KOPT-K1 (cell line): ENCODE measurements at regions not wholly inside any gene's neighbourhood (a gene's known extent, or its start where the extent isn't known, plus 50 kb on each side); places are given as distances from the start of the nearest gene placed in this dataset.

Experiments
- H3K27ac ChIP-seq: fragments of 200-600 bp; sonication (generic); 2 replicates; pipeline ENCODE4 v1.5.1; 2016; ENCODE audit warnings: antibody characterized with exemption, mild to moderate bottlenecking, low read depth, low read length; ENCODE audit not compliant: poor library complexity, severe bottlenecking
- H3K36me3 ChIP-seq: fragments of 200-600 bp; sonication (generic); 2 replicates; pipeline ENCODE4 v1.5.1; 2017; ENCODE audit warnings: antibody characterized with exemption, mild to moderate bottlenecking, low read length, moderate library complexity; ENCODE audit not compliant: insufficient read depth
- H3K9me3 ChIP-seq: fragments of 200-600 bp; sonication (generic); 2 replicates; pipeline ENCODE4 v1.5.1; 2017; ENCODE audit warnings: antibody characterized with exemption, low read length, mild to moderate bottlenecking; ENCODE audit not compliant: insufficient read depth, poor library complexity, severe bottlenecking

GRCh38 chr3:117611211-117611610 lies 901.6 kb downstream of the TUSC7 start:
- Histone ChIP-seq H3K27ac (no peak overlapping the region), H3K36me3 (no peaks in the 10 kb centered on the region), H3K9me3 (peaks cover 11% of the 10 kb centered on the region)

GRCh38 chr3:117616227-117616626 lies 906.6 kb downstream of the TUSC7 start:
- Histone ChIP-seq H3K36me3 (no peaks in the 10 kb centered on the region), H3K9me3 (no peaks in the 10 kb centered on the region)

GRCh38 chr3:117617906-117618305 lies 908.3 kb downstream of the TUSC7 start:
- Histone ChIP-seq H3K27ac (no peak overlapping the region), H3K36me3 (no peaks in the 10 kb centered on the region), H3K9me3 (no peaks in the 10 kb centered on the region)

More at GRCh38 chr3:117616227-117616626, 906.6 kb downstream of the TUSC7 start:
- H3K27ac ChIP-seq, result no peak overlapping the region

GRCh38 chr3:117618462-117618861 lies 908.9 kb downstream of the TUSC7 start:
- no peak overlapping the region for H3K27ac ChIP-seq
- no peaks in the 10 kb centered on the region for H3K9me3 ChIP-seq
- H3K36me3 ChIP-seq, result no peaks in the 10 kb centered on the region

GRCh38 chr3:117619805-117620204 lies 910.2 kb downstream of the TUSC7 start:
- Histone ChIP-seq H3K27ac (no peak overlapping the region), H3K36me3 (no peaks in the 10 kb centered on the region), H3K9me3 (no peaks in the 10 kb centered on the region)

- H3K36me3 ChIP-seq, result no peaks in the 10 kb centered on the region
- no peak overlapping the region for H3K27ac ChIP-seq
- H3K9me3 ChIP-seq, result no peaks in the 10 kb centered on the region
Observed at GRCh38 chr3:117622171-117622841, 912.7 kb downstream of the TUSC7 start.

- Histone ChIP-seq H3K27ac (no peak overlapping the region), H3K36me3 (no peaks in the 10 kb centered on the region), H3K9me3 (no peaks in the 10 kb centered on the region)
Observed at GRCh38 chr3:117624424-117624823, 914.8 kb downstream of the TUSC7 start.

- no peak overlapping the region for H3K27ac ChIP-seq
- no peaks in the 10 kb centered on the region for H3K9me3 ChIP-seq
- no peaks in the 10 kb centered on the region for H3K36me3 ChIP-seq
Observed at GRCh38 chr3:117625174-117625573, 915.6 kb downstream of the TUSC7 start.

- H3K36me3 ChIP-seq, result no peaks in the 10 kb centered on the region
- H3K27ac ChIP-seq, result no peak overlapping the region
- no peaks in the 10 kb centered on the region for H3K9me3 ChIP-seq
Observed at GRCh38 chr3:117626577-117626976, 917.0 kb downstream of the TUSC7 start.

GRCh38 chr3:117628823-117629291 lies 919.3 kb downstream of the TUSC7 start:
- Histone ChIP-seq H3K36me3 (no peaks in the 10 kb centered on the region), H3K27ac (no peak overlapping the region), H3K9me3 (no peaks in the 10 kb centered on the region)

GRCh38 chr3:117629505-117629904 lies 919.9 kb downstream of the TUSC7 start:
- no peak overlapping the region for H3K27ac ChIP-seq
- no peaks in the 10 kb centered on the region for H3K9me3 ChIP-seq
- no peaks in the 10 kb centered on the region for H3K36me3 ChIP-seq

- no peaks in the 10 kb centered on the region for H3K9me3 ChIP-seq
Observed at GRCh38 chr3:117630469-117630868, 920.9 kb downstream of the TUSC7 start.

GRCh38 chr3:117630885-117631284 lies 921.3 kb downstream of the TUSC7 start:
- no peaks in the 10 kb centered on the region for H3K9me3 ChIP-seq
- H3K27ac ChIP-seq, result no peak overlapping the region
- H3K36me3 ChIP-seq, result no peaks in the 10 kb centered on the region

More at GRCh38 chr3:117630469-117630868, 920.9 kb downstream of the TUSC7 start:
- Histone ChIP-seq H3K36me3 (no peaks in the 10 kb centered on the region), H3K27ac (no peak overlapping the region)

GRCh38 chr3:117631781-117632180 lies 922.2 kb downstream of the TUSC7 start:
- Histone ChIP-seq H3K27ac (no peak overlapping the region), H3K9me3 (no peaks in the 10 kb centered on the region), H3K36me3 (no peaks in the 10 kb centered on the region)

- H3K36me3 ChIP-seq, result no peaks in the 10 kb centered on the region
- H3K27ac ChIP-seq, result no peak overlapping the region
- H3K9me3 ChIP-seq, result no peaks in the 10 kb centered on the region
Observed at GRCh38 chr3:117632191-117632590, 922.6 kb downstream of the TUSC7 start.

GRCh38 chr3:117633207-117633606 lies 923.6 kb downstream of the TUSC7 start:
- Histone ChIP-seq H3K9me3 (no peaks in the 10 kb centered on the region), H3K36me3 (no peaks in the 10 kb centered on the region), H3K27ac (no peak overlapping the region)
